Activated CD8-positive, alpha-beta memory T cell treated with anti-CD3 and anti-CD28 coated beads for 4 hours (primary cell): ENCODE measurements at regions not wholly inside any gene's neighbourhood (a gene's known extent, or its start where the extent isn't known, plus 50 kb on each side); places are given as distances from the start of the nearest gene placed in this dataset.

Experiments
- DNase-seq, 2 donors: peaks; one replicate each; pipeline ENCODE4 v3.0.0-alpha.2; 2020; ENCODE audit warnings: low read depth in 2 of 2

- no peak for DNase-seq
Measured at GRCh38 chr5:158483281-158483860, 616.3 kb downstream of the EBF1 start.

GRCh38 chr5:158482125-158482524 lies 617.6 kb downstream of the EBF1 start:
- no peak for DNase-seq

GRCh38 chr5:158478139-158478538 lies 619.2 kb upstream of the CLINT1 start:
- no peak for DNase-seq

GRCh38 chr5:158477214-158477613 lies 618.3 kb upstream of the CLINT1 start:
- DNase-seq, result no peak

GRCh38 chr5:158473016-158473635 lies 614.2 kb upstream of the CLINT1 start:
- no peak for DNase-seq

GRCh38 chr5:158471535-158471924 lies 612.6 kb upstream of the CLINT1 start:
- DNase-seq, result no peak

- no peak for DNase-seq
Measured at GRCh38 chr5:158470764-158471534, 612.0 kb upstream of the CLINT1 start.

- no peak for DNase-seq
Measured at GRCh38 chr5:158468444-158468843, 609.5 kb upstream of the CLINT1 start.

- DNase-seq, result no peak
Measured at GRCh38 chr5:158466191-158466590, 607.2 kb upstream of the CLINT1 start.

- no peak for DNase-seq
Measured at GRCh38 chr5:158465086-158465972, 606.4 kb upstream of the CLINT1 start.

GRCh38 chr5:158464383-158464782 lies 605.4 kb upstream of the CLINT1 start:
- DNase-seq, result no peak

- DNase-seq, result no peak
Measured at GRCh38 chr5:158463938-158464337, 605.0 kb upstream of the CLINT1 start.

GRCh38 chr5:158463188-158463587 lies 604.2 kb upstream of the CLINT1 start:
- DNase-seq, result no peak

- no peak for DNase-seq
Measured at GRCh38 chr5:158462349-158463114, 603.6 kb upstream of the CLINT1 start.

GRCh38 chr5:158461240-158461854 lies 602.4 kb upstream of the CLINT1 start:
- DNase-seq, result no peak

GRCh38 chr5:158458086-158458485 lies 599.1 kb upstream of the CLINT1 start:
- DNase-seq, result no peak

GRCh38 chr5:158456756-158457155 lies 597.8 kb upstream of the CLINT1 start:
- DNase-seq, result no peak

- no peak for DNase-seq
Measured at GRCh38 chr5:158456241-158456640, 597.3 kb upstream of the CLINT1 start.

GRCh38 chr5:158451993-158452672 lies 593.2 kb upstream of the CLINT1 start:
- DNase-seq, result no peak
